ENCODE measurements at regions not wholly inside any gene's neighbourhood (a gene's known extent, or its start where the extent isn't known, plus 50 kb on each side); places are given as distances from the start of the nearest gene placed in this dataset.

- FAIRE-seq, result no peak
- Histone ChIP-seq H3K4me3 (ENCODE audit: low read depth, low read length) (no peak overlapping the region), H3K27me3 (ENCODE audit: control insufficient read depth, insufficient read depth, low read length) (no peaks in the 10 kb centered on the region), H3K36me3 (ENCODE audit: control insufficient read depth, insufficient read depth, low read length) (no peaks in the 10 kb centered on the region)
- TF ChIP-seq CTCF (IDR thresholded peaks at IDR 0.05; ENCODE audit: insufficient read depth, low read length, severe bottlenecking), result no peak
- peak; percentile 51 for DNase-seq (ENCODE audit: low read depth)
Observed at GRCh38 chr11:104700609-104701008, 197.7 kb downstream of the CASP12 start.

- no peaks in the 10 kb centered on the region for H3K36me3 ChIP-seq (ENCODE audit: control insufficient read depth, insufficient read depth, low read length)
- H3K4me3 ChIP-seq (ENCODE audit: low read depth, low read length), result no peak overlapping the region
- FAIRE-seq (no peak), DNase-seq (ENCODE audit: low read depth) (no peak)
- no peaks in the 10 kb centered on the region for H3K27me3 ChIP-seq (ENCODE audit: control insufficient read depth, insufficient read depth, low read length)
- TF ChIP-seq CTCF (IDR thresholded peaks at IDR 0.05; ENCODE audit: insufficient read depth, low read length, severe bottlenecking), result no peak
Observed at GRCh38 chr11:104699981-104700380, 198.3 kb downstream of the CASP12 start.

- DNase-seq (ENCODE audit: low read depth), result no peak
- TF ChIP-seq CTCF (IDR thresholded peaks at IDR 0.05; ENCODE audit: insufficient read depth, low read length, severe bottlenecking), result no peak
- no peaks in the 10 kb centered on the region for H3K36me3 ChIP-seq (ENCODE audit: control insufficient read depth, insufficient read depth, low read length)
- no peak overlapping the region for H3K4me3 ChIP-seq (ENCODE audit: low read depth, low read length)
- FAIRE-seq, result no peak
- no peaks in the 10 kb centered on the region for H3K27me3 ChIP-seq (ENCODE audit: control insufficient read depth, insufficient read depth, low read length)
Observed at GRCh38 chr11:104695065-104695463, 203.2 kb downstream of the CASP12 start.

- TF ChIP-seq CTCF (IDR thresholded peaks at IDR 0.05; ENCODE audit: insufficient read depth, low read length, severe bottlenecking), result no peak
- FAIRE-seq, result no peak
- H3K36me3 ChIP-seq (ENCODE audit: control insufficient read depth, insufficient read depth, low read length), result no peaks in the 10 kb centered on the region
- H3K4me3 ChIP-seq (ENCODE audit: low read depth, low read length), result no peak overlapping the region
- DNase-seq (ENCODE audit: low read depth), result peak; percentile 57
- no peaks in the 10 kb centered on the region for H3K27me3 ChIP-seq (ENCODE audit: control insufficient read depth, insufficient read depth, low read length)
Observed at GRCh38 chr11:104694259-104695064, 203.8 kb downstream of the CASP12 start.

- TF ChIP-seq CTCF (IDR thresholded peaks at IDR 0.05; ENCODE audit: insufficient read depth, low read length, severe bottlenecking), result no peak
- no peak for FAIRE-seq
- H3K27me3 ChIP-seq (ENCODE audit: control insufficient read depth, insufficient read depth, low read length), result no peaks in the 10 kb centered on the region
Observed at GRCh38 chr11:104692751-104693150, 205.5 kb downstream of the CASP12 start.

GRCh38 chr11:104691129-104691528, 207.1 kb downstream of the CASP12 start:
- TF ChIP-seq CTCF (IDR thresholded peaks at IDR 0.05; ENCODE audit: insufficient read depth, low read length, severe bottlenecking), result no peak
- Histone ChIP-seq H3K4me3 (ENCODE audit: low read depth, low read length) (no peak overlapping the region), H3K27me3 (ENCODE audit: control insufficient read depth, insufficient read depth, low read length) (no peaks in the 10 kb centered on the region), H3K36me3 (ENCODE audit: control insufficient read depth, insufficient read depth, low read length) (no peaks in the 10 kb centered on the region)
- FAIRE-seq (no peak), DNase-seq (ENCODE audit: low read depth) (no peak)

More at GRCh38 chr11:104692751-104693150, 205.5 kb downstream of the CASP12 start:
- Histone ChIP-seq H3K36me3 (ENCODE audit: control insufficient read depth, insufficient read depth, low read length) (no peaks in the 10 kb centered on the region), H3K4me3 (ENCODE audit: low read depth, low read length) (no peak overlapping the region)
- no peak for DNase-seq (ENCODE audit: low read depth)

All from bronchial epithelial cell (primary cell).